ENCODE measurements at regions not wholly inside any gene's neighbourhood (a gene's known extent, or its start where the extent isn't known, plus 50 kb on each side); places are given as distances from the start of the nearest gene placed in this dataset.

- CTCF ChIA-PET = no interaction called here
- TF ChIP-seq BHLHE40 (IDR thresholded peaks at IDR 0.05; ENCODE audit: low read depth, low read length) (no peak), SMC3 (IDR thresholded peaks at IDR 0.05; ENCODE audit: low read depth, low read length) (no peak), MAFK (IDR thresholded peaks at IDR 0.05; ENCODE audit: low read depth, low read length) (no peak), RCOR1 (IDR thresholded peaks at IDR 0.05; ENCODE audit: insufficient replicate concordance, low read length) (no peak), FOS (IDR thresholded peaks at IDR 0.05; ENCODE audit: low read depth, low read length) (no peak), MAZ (IDR thresholded peaks at IDR 0.05; ENCODE audit: borderline replicate concordance, low read depth, low read length) (no peak), CTCF (conservative IDR thresholded peaks at IDR 0.05; ENCODE audit: low read depth, low read length) (no peak), RFX5 (IDR thresholded peaks at IDR 0.05; ENCODE audit: low read depth, low read length) (no peak), CEBPB (IDR thresholded peaks at IDR 0.05; ENCODE audit: low read depth, low read length) (no peak), CHD1 (IDR thresholded peaks at IDR 0.05; ENCODE audit: low read depth, low read length) (no peak), RAD21 (IDR thresholded peaks at IDR 0.05; ENCODE audit: low read length) (no peak), POLR2A (IDR thresholded peaks at IDR 0.05; ENCODE audit: low read depth, low read length) (no peak), MXI1 (IDR thresholded peaks at IDR 0.05; ENCODE audit: borderline replicate concordance, low read depth, low read length) (no peak), USF2 (IDR thresholded peaks at IDR 0.05; ENCODE audit: low read depth, low read length) (no peak), NFE2L2 (IDR thresholded peaks at IDR 0.05; ENCODE audit: low read depth, low read length) (no peak)
- TF ChIP-seq, protein P1, sequence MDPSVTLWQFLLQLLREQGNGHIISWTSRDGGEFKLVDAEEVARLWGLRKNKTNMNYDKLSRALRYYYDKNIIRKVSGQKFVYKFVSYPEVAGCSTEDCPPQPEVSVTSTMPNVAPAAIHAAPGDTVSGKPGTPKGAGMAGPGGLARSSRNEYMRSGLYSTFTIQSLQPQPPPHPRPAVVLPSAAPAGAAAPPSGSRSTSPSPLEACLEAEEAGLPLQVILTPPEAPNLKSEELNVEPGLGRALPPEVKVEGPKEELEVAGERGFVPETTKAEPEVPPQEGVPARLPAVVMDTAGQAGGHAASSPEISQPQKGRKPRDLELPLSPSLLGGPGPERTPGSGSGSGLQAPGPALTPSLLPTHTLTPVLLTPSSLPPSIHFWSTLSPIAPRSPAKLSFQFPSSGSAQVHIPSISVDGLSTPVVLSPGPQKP (IDR thresholded peaks at IDR 0.05; ENCODE audit: borderline replicate concordance, low read depth, low read length) = no peak
- dilution Hi-C loops (cut with HindIII; ENCODE audit: low sequenced_read_pairs, unreplicated experiment) = no loop called here
These were observed 1417.4 kb upstream of the SLC10A2 start for GRCh38 chr13:104483631-104484030.

More at GRCh38 chr13:104483631-104484030, 1417.4 kb upstream of the SLC10A2 start:
- H3K9me3 ChIP-seq (ENCODE audit: control insufficient read depth, insufficient read depth, low read length) = peaks cover 4% of the 10 kb centered on the region; the same call in 1 of the 2 replicates
- H4K91ac ChIP-seq (ENCODE audit: insufficient read depth, low read depth, low read length) = no peak overlapping the region
- H3K27me3 ChIP-seq (ENCODE audit: control insufficient read depth, insufficient read depth, low read length) = no peaks in the 10 kb centered on the region
- no peak overlapping the region for H3K56ac ChIP-seq (ENCODE audit: extremely low read depth, insufficient read depth, low read length)
- H2AFZ ChIP-seq (replicated peaks; ENCODE audit: low read length, poor library complexity) = no peak overlapping the region
- no peak overlapping the region for H3K4me2 ChIP-seq (ENCODE audit: low read depth, low read length)
- H3K23ac ChIP-seq (ENCODE audit: low read depth, low read length) = no peak overlapping the region
- H3K4me3 ChIP-seq (ENCODE audit: insufficient read depth, low read depth, low read length) = no peak overlapping the region
- no peaks in the 10 kb centered on the region for H3K36me3 ChIP-seq (ENCODE audit: control insufficient read depth, insufficient read depth, low read length)
- H2BK20ac ChIP-seq (ENCODE audit: low read depth, low read length) = no peak overlapping the region
- H3K79me1 ChIP-seq (ENCODE audit: low read depth in 1 of 2, low read length in 2 of 2) = no peaks in the 10 kb centered on the region
- BruUV-seq (replicated peaks) = no TSS peak
- H4K8ac ChIP-seq (ENCODE audit: low read depth in 2 of 2, low read length in 2 of 2) = no peak overlapping the region
- no peaks in the 10 kb centered on the region for H3K4me1 ChIP-seq (ENCODE audit: control insufficient read depth, insufficient read depth, low read length)
- DNase-seq = no peak
- no peak overlapping the region for H2BK120ac ChIP-seq (ENCODE audit: low read depth, low read length)
- H3K4ac ChIP-seq (ENCODE audit: low read depth, low read length) = no peak overlapping the region
- no peak overlapping the region for H3K27ac ChIP-seq (ENCODE audit: insufficient read depth, low read length)
- in situ Hi-C loops (cut with MboI; ENCODE audit: low sequenced_read_pairs) = no loop called here
- H2AK9ac ChIP-seq (replicated peaks; ENCODE audit: low read depth, low read length, poor library complexity) = no peak overlapping the region
- no peak overlapping the region for H2BK15ac ChIP-seq (ENCODE audit: low read depth, low read length)
- no peak overlapping the region for H3K18ac ChIP-seq (ENCODE audit: low read depth, low read length)
- no peak overlapping the region for H2AK5ac ChIP-seq (ENCODE audit: low read depth, low read length)
- H3K14ac ChIP-seq (replicated peaks; ENCODE audit: low read depth, low read length) = no peak overlapping the region
- no peak overlapping the region for H4K5ac ChIP-seq (ENCODE audit: low read depth, low read length)
- no peak for ATAC-seq (ENCODE audit: low read depth)
- H2BK5ac ChIP-seq (ENCODE audit: low read depth, low read length, poor library complexity, severe bottlenecking) = no peak overlapping the region
- H4K20me1 ChIP-seq (ENCODE audit: insufficient read depth, low read length) = no peaks in the 10 kb centered on the region
- intact Hi-C loops (cut with micrococcal nuclease) = no loop called here
- no peaks in the 10 kb centered on the region for H3K9me1 ChIP-seq (ENCODE audit: insufficient read depth, low read length)
- H3K9ac ChIP-seq (ENCODE audit: low read depth, low read length) = no peak overlapping the region
- POLR2A ChIA-PET (ENCODE audit: unreplicated experiment) = no interaction called here
- 71% methylated on average over 1 of the region's 10 CpGs; no CpG with 5 or more reads in 1 of the 2 experiments for whole genome bisulfite sequencing, 2 experiments (ENCODE audit: extremely low coverage in 2 of 2, insufficient read length in 1 of 2)

Data from IMR-90 (cell line).